Astrocyte of the spinal cord (primary cell): ENCODE measurements at regions not wholly inside any gene's neighbourhood (a gene's known extent, or its start where the extent isn't known, plus 50 kb on each side); places are given as distances from the start of the nearest gene placed in this dataset.
A peak's percentile ranks its signal among the peaks of the same experiment; 100 is the strongest.
"Not testable (repeated sequence)": the region's sequence is repeated elsewhere in the genome, so short reads cannot be mapped to it uniquely, and the experiment has no call there.

Experiments used
- DNase-seq: peaks from one replicate; pipeline ENCODE4 v3.0.0; 2011; ENCODE audit warnings: low read depth, low spot score
- H3K4me3 ChIP-seq: 2 replicates; pipeline ENCODE4 v1.5.1; 2011; ENCODE audit warnings: low read depth, mild to moderate bottlenecking, low read length, moderate library complexity
- CTCF ChIP-seq: IDR thresholded peaks from 2 replicates; pipeline ENCODE4 v1.5.1; 2012; ENCODE audit warnings: low read depth, mild to moderate bottlenecking, low read length, inconsistent platforms
- in situ Hi-C: cut with HindIII; loops from 2 replicates; pipeline ENCODE4 v1.10.0; 2017; ENCODE audit warnings: low sequenced_read_pairs

GRCh38 chr15:25094519-25094918 is 139.7 kb downstream of the SNRPN start:
- no peak for DNase-seq
- in situ Hi-C loops: no loop called here
- no peak overlapping the region for H3K4me3 ChIP-seq
- no peak for TF ChIP-seq CTCF

GRCh38 chr15:25095179-25095578 is 140.4 kb downstream of the SNRPN start:
- in situ Hi-C loops: no loop called here
- no peak for DNase-seq
- no peak overlapping the region for H3K4me3 ChIP-seq
- TF ChIP-seq CTCF: no peak

GRCh38 chr15:25099966-25100365 is 145.2 kb downstream of the SNRPN start:
- in situ Hi-C loops, DNase-seq, H3K4me3 ChIP-seq: not testable (repeated sequence)

GRCh38 chr15:25106209-25106608 is 151.4 kb downstream of the SNRPN start:
- in situ Hi-C loops: no loop called here
- no peak for TF ChIP-seq CTCF
- no peak overlapping the region for H3K4me3 ChIP-seq
- DNase-seq: no peak

GRCh38 chr15:25133804-25134203 is 179.0 kb downstream of the SNRPN start:
- in situ Hi-C loops: no loop called here

GRCh38 chr15:25134546-25134945 is 179.8 kb downstream of the SNRPN start:
- H3K4me3 ChIP-seq: no peak overlapping the region
- TF ChIP-seq CTCF: no peak
- peak; percentile 1 for DNase-seq
- in situ Hi-C loops: no loop called here

More at GRCh38 chr15:25133804-25134203, 179.0 kb downstream of the SNRPN start:
- H3K4me3 ChIP-seq: no peak overlapping the region
- DNase-seq: no peak
- TF ChIP-seq CTCF: no peak

- H3K4me3 ChIP-seq: no peak overlapping the region
- DNase-seq: no peak
Observed at GRCh38 chr15:25136119-25136518, 181.3 kb downstream of the SNRPN start.

More at GRCh38 chr15:25136119-25136518, 181.3 kb downstream of the SNRPN start:
- peak; percentile 34 for TF ChIP-seq CTCF
- in situ Hi-C loops: no loop called here
